ENCODE measurements at regions not wholly inside any gene's neighbourhood (a gene's known extent, or its start where the extent isn't known, plus 50 kb on each side); places are given as distances from the start of the nearest gene placed in this dataset.
A peak's percentile ranks its signal among the peaks of the same experiment; 100 is the strongest.

- TF ChIP-seq BACH2 (CRISPR knock-in tag; IDR thresholded peaks at IDR 0.05; ENCODE audit: borderline replicate concordance), result no peak
- no peak for TF ChIP-seq TSHZ2 (CRISPR knock-in tag; IDR thresholded peaks at IDR 0.05)
- TF ChIP-seq ZNF70 (CRISPR knock-in tag; IDR thresholded peaks at IDR 0.05), result no peak
- peak; percentile 92 for TF ChIP-seq ISL1 (CRISPR knock-in tag; IDR thresholded peaks at IDR 0.05)
- no peak for TF ChIP-seq POU6F1 (CRISPR knock-in tag; IDR thresholded peaks at IDR 0.05; ENCODE audit: borderline replicate concordance, low read depth)
- TF ChIP-seq ARNTL (CRISPR knock-in tag; IDR thresholded peaks at IDR 0.05; ENCODE audit: borderline replicate concordance, low read depth), result no peak
- no peak for TF ChIP-seq ZNF8 (CRISPR knock-in tag; IDR thresholded peaks at IDR 0.05)
- TF ChIP-seq CSDC2 (CRISPR knock-in tag; IDR thresholded peaks at IDR 0.05), result no peak
- TF ChIP-seq CREB5 (CRISPR knock-in tag; IDR thresholded peaks at IDR 0.05; ENCODE audit: low read depth), result peak; percentile 45; the same call in 1 of the 2 replicates
- no peak for TF ChIP-seq OSR1 (CRISPR knock-in tag; IDR thresholded peaks at IDR 0.05)
- no peak for TF ChIP-seq PATZ1 (CRISPR knock-in tag; IDR thresholded peaks at IDR 0.05; ENCODE audit: borderline replicate concordance)
- peak; percentile 69; the same call in 1 of the 2 replicates for TF ChIP-seq TCF4 (CRISPR knock-in tag; IDR thresholded peaks at IDR 0.05; ENCODE audit: borderline replicate concordance)
- TF ChIP-seq RARB (CRISPR knock-in tag; IDR thresholded peaks at IDR 0.05), result no peak
- TF ChIP-seq PPARA (CRISPR knock-in tag; IDR thresholded peaks at IDR 0.05; ENCODE audit: borderline replicate concordance), result no peak
- TF ChIP-seq ZFP30 (CRISPR knock-in tag; IDR thresholded peaks at IDR 0.05), result no peak
- TF ChIP-seq TOX (CRISPR knock-in tag; IDR thresholded peaks at IDR 0.05; ENCODE audit: borderline replicate concordance), result no peak
- TF ChIP-seq ESRRG (CRISPR knock-in tag; IDR thresholded peaks at IDR 0.05), result no peak
- no peak for TF ChIP-seq GLIS3 (CRISPR knock-in tag; IDR thresholded peaks at IDR 0.05)
- TF ChIP-seq ZFP3 (CRISPR knock-in tag; IDR thresholded peaks at IDR 0.05), result no peak
- TF ChIP-seq ZNF565 (CRISPR knock-in tag; conservative IDR thresholded peaks at IDR 0.05; ENCODE audit: low read depth), result no peak
- no peak for TF ChIP-seq CSRNP3 (CRISPR knock-in tag; IDR thresholded peaks at IDR 0.05)
- no peak for TF ChIP-seq SNAI2 (CRISPR knock-in tag; IDR thresholded peaks at IDR 0.05)
- no peak for TF ChIP-seq ZC3H10 (CRISPR knock-in tag; IDR thresholded peaks at IDR 0.05)
- ATAC-seq, result peak; percentile 36
Measured at GRCh38 chr5:136729901-136730355, 364.6 kb upstream of the TRPC7 start.

- no peak for ATAC-seq
- TF ChIP-seq CSRNP3 (CRISPR knock-in tag; IDR thresholded peaks at IDR 0.05) (no peak), TSHZ2 (CRISPR knock-in tag; IDR thresholded peaks at IDR 0.05) (no peak), ZNF70 (CRISPR knock-in tag; IDR thresholded peaks at IDR 0.05) (no peak), ISL1 (CRISPR knock-in tag; IDR thresholded peaks at IDR 0.05) (no peak), POU6F1 (CRISPR knock-in tag; IDR thresholded peaks at IDR 0.05; ENCODE audit: borderline replicate concordance, low read depth) (no peak), OSR1 (CRISPR knock-in tag; IDR thresholded peaks at IDR 0.05) (no peak), ZNF565 (CRISPR knock-in tag; conservative IDR thresholded peaks at IDR 0.05; ENCODE audit: low read depth) (no peak), CREB5 (CRISPR knock-in tag; IDR thresholded peaks at IDR 0.05; ENCODE audit: low read depth) (no peak), ZFP3 (CRISPR knock-in tag; IDR thresholded peaks at IDR 0.05) (no peak)
Measured at GRCh38 chr5:136726506-136726905, 361.2 kb upstream of the TRPC7 start.

Data from SK-N-SH treated with all-trans-retinoic acid at 6 μM for 48 hours (cell line).